Uterus (tissue), 3 donors: ENCODE measurements at regions not wholly inside any gene's neighbourhood (a gene's known extent, or its start where the extent isn't known, plus 50 kb on each side); places are given as distances from the start of the nearest gene placed in this dataset.

Source experiments
- DNase-seq, 2 donors: peaks; one replicate each; pipeline ENCODE4 v3.0.0-alpha.2; 2019 to 2020
- H3K27ac ChIP-seq, 2 donors: fragments of 200-600 bp; sonication (generic); 1 replicate in 1 of 2; 2 replicates in 1 of 2; pipeline ENCODE4 v1.5.1; 2016 to 2018
- H3K27me3 ChIP-seq, 2 donors: fragments of 200-600 bp; sonication (generic); one replicate each; pipeline ENCODE4 v1.5.1; 2018 to 2019; ENCODE audit warnings: control low read depth in 1 of 2
- H3K36me3 ChIP-seq, 2 donors: fragments of 200-600 bp; sonication (generic); one replicate each; pipeline ENCODE4 v1.5.1; 2019; ENCODE audit warnings: control low read depth in 1 of 2
- H3K4me1 ChIP-seq, 2 donors: fragments of 200-600 bp; sonication (generic); one replicate each; pipeline ENCODE4 v1.5.1; 2018 to 2019; ENCODE audit warnings: control low read depth in 1 of 2
- H3K4me3 ChIP-seq, 2 donors: fragments of 200-600 bp; sonication (generic); 1 replicate in 1 of 2; 2 replicates in 1 of 2; pipeline ENCODE4 v1.5.1; 2018 to 2019; ENCODE audit warnings: mild to moderate bottlenecking in 1 of 2
- H3K9me3 ChIP-seq, 2 donors: fragments of 200-600 bp; sonication (generic); one replicate each; pipeline ENCODE4 v1.5.1; 2019; ENCODE audit warnings: control low read depth in 1 of 2
- CTCF ChIP-seq, 4 experiments: fragments of 200-600 bp in 2 of 4; fragments of 450-650 bp in 2 of 4; sonication (generic) in 2 of 4; IDR thresholded peaks; one replicate each; pipeline ENCODE4 v1.5.1; 2016 to 2019; ENCODE audit warnings: antibody characterized with exemption in 4 of 4, mild to moderate bottlenecking in 2 of 4, moderate library complexity in 1 of 4
- POLR2A ChIP-seq, 2 donors: fragments of 450-650 bp; IDR thresholded peaks; one replicate each; pipeline ENCODE4 v1.6.1; 2016; ENCODE audit warnings: antibody characterized with exemption in 2 of 2, mild to moderate bottlenecking in 1 of 2, moderate library complexity in 1 of 2
- intact Hi-C: fragments of 100-400 bp; cut with DNase I; formaldehyde crosslinking; loops from one replicate; pipeline ENCODE4 v1.15.1; 2023; ENCODE audit warnings: low total_unique reads
- donor health status: DM: yes; HTN: yes; CAD: no.

GRCh38 chr7:25069900-25070443 lies 55.1 kb downstream of the CYCS start:
- Histone ChIP-seq H3K27me3 (no peaks in the 10 kb centered on the region), H3K36me3 (no peaks in the 10 kb centered on the region), H3K9me3 (no peaks in the 10 kb centered on the region), H3K27ac (no peak overlapping the region), H3K4me3 (no peak overlapping the region), H3K4me1 (no peaks in the 10 kb centered on the region)
- intact Hi-C loops = loop anchor here (5.0 kb wide), 1 partner anchor 253 kb away; no protein-coding TSS in a partner anchor
- peak; percentile 68 to 90 (median 80) for TF ChIP-seq CTCF (IDR thresholded peaks at IDR 0.05)
- TF ChIP-seq POLR2A (IDR thresholded peaks at IDR 0.05) = no peak
- DNase-seq = peak; percentile 47 to 50

- no peaks in the 10 kb centered on the region for H3K4me1 ChIP-seq
- no peak overlapping the region for H3K4me3 ChIP-seq
- intact Hi-C loops = no loop called here
- no peaks in the 10 kb centered on the region for H3K27me3 ChIP-seq
- TF ChIP-seq CTCF (IDR thresholded peaks at IDR 0.05) (no peak), POLR2A (IDR thresholded peaks at IDR 0.05) (no peak)
- no peaks in the 10 kb centered on the region for H3K36me3 ChIP-seq
- DNase-seq = no peak
- no peak overlapping the region for H3K27ac ChIP-seq
- H3K9me3 ChIP-seq = no peaks in the 10 kb centered on the region
These were observed 56.4 kb downstream of the CYCS start for GRCh38 chr7:25068502-25069213.

GRCh38 chr7:25067726-25068501 lies 57.1 kb downstream of the CYCS start:
- H3K4me3 ChIP-seq = no peak overlapping the region
- intact Hi-C loops = no loop called here

GRCh38 chr7:25066253-25066652 lies 58.8 kb downstream of the CYCS start:
- H3K9me3 ChIP-seq = no peaks in the 10 kb centered on the region
- intact Hi-C loops = no loop called here
- no peak for DNase-seq
- H3K27ac ChIP-seq = no peak overlapping the region
- no peaks in the 10 kb centered on the region for H3K4me1 ChIP-seq
- H3K36me3 ChIP-seq = no peaks in the 10 kb centered on the region
- H3K27me3 ChIP-seq = no peaks in the 10 kb centered on the region
- no peak for TF ChIP-seq CTCF (IDR thresholded peaks at IDR 0.05)
- no peak for TF ChIP-seq POLR2A (IDR thresholded peaks at IDR 0.05)
- H3K4me3 ChIP-seq = no peak overlapping the region

More at GRCh38 chr7:25067726-25068501, 57.1 kb downstream of the CYCS start:
- no peak for DNase-seq
- Histone ChIP-seq H3K36me3 (no peaks in the 10 kb centered on the region), H3K4me1 (no peaks in the 10 kb centered on the region), H3K27me3 (no peaks in the 10 kb centered on the region), H3K27ac (no peak overlapping the region), H3K9me3 (no peaks in the 10 kb centered on the region)
- TF ChIP-seq POLR2A (IDR thresholded peaks at IDR 0.05) (no peak), CTCF (IDR thresholded peaks at IDR 0.05) (no peak)

GRCh38 chr7:25062380-25062779 lies 62.7 kb downstream of the CYCS start:
- intact Hi-C loops = no loop called here
- no peaks in the 10 kb centered on the region for H3K9me3 ChIP-seq
- H3K27ac ChIP-seq = no peak overlapping the region
- TF ChIP-seq POLR2A (IDR thresholded peaks at IDR 0.05) = no peak
- TF ChIP-seq CTCF (IDR thresholded peaks at IDR 0.05) = no peak
- no peak for DNase-seq
- H3K36me3 ChIP-seq = no peaks in the 10 kb centered on the region
- no peaks in the 10 kb centered on the region for H3K27me3 ChIP-seq
- H3K4me3 ChIP-seq = no peak overlapping the region
- no peaks in the 10 kb centered on the region for H3K4me1 ChIP-seq
